Neutrophil (primary cell): ENCODE measurements at regions not wholly inside any gene's neighbourhood (a gene's known extent, or its start where the extent isn't known, plus 50 kb on each side); places are given as distances from the start of the nearest gene placed in this dataset.

Experiments used
- H3K27ac ChIP-seq: fragments of 200-600 bp; sonication (generic); 2 replicates; pipeline ENCODE4 v1.5.1; 2016; ENCODE audit warnings: mild to moderate bottlenecking, moderate library complexity
- H3K27me3 ChIP-seq: fragments of 200-600 bp; sonication (generic); 2 replicates; pipeline ENCODE4 v1.6.0; 2016; ENCODE audit warnings: mild to moderate bottlenecking
- H3K36me3 ChIP-seq: fragments of 200-600 bp; sonication (generic); 2 replicates; pipeline ENCODE4 v1.5.1; 2017
- H3K4me1 ChIP-seq, 2 experiments: fragments of 200-600 bp in 1 of 2; sonication (generic) in 1 of 2; 1 replicate in 1 of 2; 2 replicates in 1 of 2; pipeline versions ENCODE4 v1.5.1 to v1.6.1; 2013 to 2016; ENCODE audit warnings: low read depth in 1 of 2, low read length in 1 of 2, mild to moderate bottlenecking in 1 of 2, moderate library complexity in 1 of 2; ENCODE audit not compliant: control insufficient read depth in 1 of 2, insufficient read depth in 1 of 2
- H3K4me3 ChIP-seq, 2 experiments: fragments of 200-600 bp in 1 of 2; sonication (generic) in 1 of 2; 1 replicate in 1 of 2; 2 replicates in 1 of 2; pipeline ENCODE4 v1.5.1; 2013 to 2016; ENCODE audit warnings: low read depth in 1 of 2, low read length in 1 of 2, mild to moderate bottlenecking in 1 of 2, moderate library complexity in 1 of 2
- H3K9me3 ChIP-seq: fragments of 200-600 bp; sonication (generic); 2 replicates; pipeline ENCODE4 v1.5.1; 2016
- TF ChIP-seq, protein P1 (sequence below): fragments of 200-600 bp; sonication (generic); IDR thresholded peaks from 2 replicates; pipeline ENCODE4 v1.5.1; 2016; ENCODE audit warnings: antibody characterized with exemption

- peaks cover 56% of the 10 kb centered on the region for H3K27me3 ChIP-seq
- TF ChIP-seq, protein P1, sequence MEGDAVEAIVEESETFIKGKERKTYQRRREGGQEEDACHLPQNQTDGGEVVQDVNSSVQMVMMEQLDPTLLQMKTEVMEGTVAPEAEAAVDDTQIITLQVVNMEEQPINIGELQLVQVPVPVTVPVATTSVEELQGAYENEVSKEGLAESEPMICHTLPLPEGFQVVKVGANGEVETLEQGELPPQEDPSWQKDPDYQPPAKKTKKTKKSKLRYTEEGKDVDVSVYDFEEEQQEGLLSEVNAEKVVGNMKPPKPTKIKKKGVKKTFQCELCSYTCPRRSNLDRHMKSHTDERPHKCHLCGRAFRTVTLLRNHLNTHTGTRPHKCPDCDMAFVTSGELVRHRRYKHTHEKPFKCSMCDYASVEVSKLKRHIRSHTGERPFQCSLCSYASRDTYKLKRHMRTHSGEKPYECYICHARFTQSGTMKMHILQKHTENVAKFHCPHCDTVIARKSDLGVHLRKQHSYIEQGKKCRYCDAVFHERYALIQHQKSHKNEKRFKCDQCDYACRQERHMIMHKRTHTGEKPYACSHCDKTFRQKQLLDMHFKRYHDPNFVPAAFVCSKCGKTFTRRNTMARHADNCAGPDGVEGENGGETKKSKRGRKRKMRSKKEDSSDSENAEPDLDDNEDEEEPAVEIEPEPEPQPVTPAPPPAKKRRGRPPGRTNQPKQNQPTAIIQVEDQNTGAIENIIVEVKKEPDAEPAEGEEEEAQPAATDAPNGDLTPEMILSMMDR = no peak
- H3K4me3 ChIP-seq = no peak overlapping the region
- no peaks in the 10 kb centered on the region for H3K9me3 ChIP-seq
- H3K4me1 ChIP-seq = no peaks in the 10 kb centered on the region
- no peak overlapping the region for H3K27ac ChIP-seq
- no peaks in the 10 kb centered on the region for H3K36me3 ChIP-seq
Measured at GRCh38 chr9:36745977-36746376, 173.3 kb downstream of the MELK start.

GRCh38 chr9:36746415-36746814 is 173.7 kb downstream of the MELK start:
- Histone ChIP-seq H3K4me3 (no peak overlapping the region), H3K27ac (no peak overlapping the region), H3K9me3 (no peaks in the 10 kb centered on the region), H3K27me3 (peaks cover 51% of the 10 kb centered on the region), H3K4me1 (no peaks in the 10 kb centered on the region), H3K36me3 (no peaks in the 10 kb centered on the region)
- TF ChIP-seq, protein P1 = no peak

DNA sequence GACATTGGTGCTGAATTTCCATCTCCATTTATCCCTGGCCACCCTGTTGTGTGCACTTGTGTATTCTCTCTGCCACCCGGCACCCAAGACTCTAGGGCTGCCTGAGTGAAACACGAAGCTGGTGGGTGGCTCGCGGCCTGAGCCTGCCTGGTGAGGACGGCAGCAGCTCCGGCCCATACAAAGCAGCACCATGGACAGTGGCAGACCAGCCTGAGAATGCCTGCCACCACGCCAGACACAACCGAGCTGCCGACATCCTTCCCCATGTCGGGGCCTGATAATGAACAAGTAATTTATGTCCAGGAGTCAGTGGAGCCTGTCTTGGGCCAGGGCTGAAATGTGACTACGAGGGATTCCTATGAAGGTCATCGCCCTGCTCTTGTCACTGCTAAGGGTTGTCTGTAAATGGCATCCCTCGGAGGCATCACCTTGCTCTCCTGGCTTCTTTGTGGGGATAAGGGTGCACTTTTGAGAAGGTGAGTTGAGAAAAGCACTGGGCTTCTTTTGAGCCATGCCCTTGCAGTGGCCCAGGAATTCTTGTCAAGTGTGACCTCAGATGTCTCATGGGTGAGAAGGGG is 175.7 kb downstream of the MELK start:
- TF ChIP-seq, protein P1 = no peak
- Histone ChIP-seq H3K9me3 (no peaks in the 10 kb centered on the region), H3K4me3 (no peak overlapping the region), H3K4me1 (no peaks in the 10 kb centered on the region), H3K27me3 (peaks cover 46% of the 10 kb centered on the region), H3K27ac (no peak overlapping the region), H3K36me3 (no peaks in the 10 kb centered on the region)

DNA sequence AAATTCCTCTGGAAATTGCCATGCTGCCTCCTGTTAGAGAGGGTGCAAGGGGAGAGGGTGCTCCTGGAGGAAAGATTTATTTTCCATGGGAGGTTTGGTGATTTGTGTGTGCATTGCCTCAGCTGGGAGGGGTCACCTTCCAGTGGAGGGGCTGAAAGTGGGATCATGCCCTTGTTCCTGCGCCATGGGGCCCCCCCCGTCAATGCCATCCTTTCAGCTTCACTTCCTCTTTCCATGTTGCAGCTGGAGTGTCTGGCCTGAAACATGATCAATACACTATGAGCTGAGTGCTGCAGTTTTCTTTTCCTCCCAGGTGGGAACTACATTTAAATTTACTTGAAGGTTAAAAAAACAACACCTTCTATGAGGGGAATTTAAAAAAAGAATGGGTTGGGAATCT is 176.8 kb downstream of the MELK start:
- peaks cover 54% of the 10 kb centered on the region for H3K27me3 ChIP-seq
- no peaks in the 10 kb centered on the region for H3K9me3 ChIP-seq
- H3K4me1 ChIP-seq = no peaks in the 10 kb centered on the region
- H3K4me3 ChIP-seq = no peak overlapping the region
- no peaks in the 10 kb centered on the region for H3K36me3 ChIP-seq
- H3K27ac ChIP-seq = no peak overlapping the region
- TF ChIP-seq, protein P1 = no peak

DNA sequence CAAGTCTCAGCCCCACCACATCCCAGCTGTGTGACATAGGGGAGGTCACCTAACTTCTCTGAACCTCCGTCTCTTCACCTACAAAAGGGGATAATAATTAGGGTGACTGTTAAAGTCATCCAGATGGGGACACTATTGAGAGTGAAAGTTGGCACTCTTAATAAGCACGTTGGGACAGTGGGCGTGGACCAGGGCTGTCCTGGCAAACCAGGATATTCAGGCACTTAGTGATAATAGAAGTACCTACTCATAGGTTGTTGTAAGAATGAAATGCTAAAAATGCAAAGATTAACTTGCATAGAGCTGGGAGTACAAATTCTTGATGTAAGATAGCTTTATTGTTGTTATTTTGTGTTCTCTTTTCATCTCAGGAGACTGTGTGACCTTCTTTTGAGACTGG is 177.9 kb downstream of the MELK start:
- TF ChIP-seq, protein P1 = no peak
- Histone ChIP-seq H3K4me3 (no peak overlapping the region), H3K4me1 (no peaks in the 10 kb centered on the region), H3K27me3 (peaks cover 66% of the 10 kb centered on the region), H3K27ac (no peak overlapping the region), H3K36me3 (no peaks in the 10 kb centered on the region), H3K9me3 (no peaks in the 10 kb centered on the region)

DNA sequence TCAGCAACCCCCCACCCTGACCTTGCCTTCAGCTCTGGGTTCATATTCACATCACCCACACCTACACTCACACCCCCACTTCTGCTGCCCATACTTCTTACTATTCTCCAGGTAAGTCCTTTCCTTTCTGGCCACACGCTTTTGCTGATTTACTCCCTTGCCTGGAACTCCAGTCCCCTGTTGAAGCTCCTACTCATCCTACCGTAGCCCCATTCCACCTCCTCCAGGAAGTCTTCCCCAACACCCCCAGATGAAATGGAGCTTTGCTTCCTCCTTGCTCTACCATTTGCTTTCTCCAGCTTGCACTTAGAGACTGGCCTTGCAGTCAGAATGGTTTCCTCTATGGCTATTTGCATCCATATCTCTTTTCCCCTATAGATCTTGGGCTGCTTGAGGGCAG is 182.3 kb downstream of the MELK start:
- TF ChIP-seq, protein P1 = no peak
- H3K4me1 ChIP-seq = no peaks in the 10 kb centered on the region
- no peaks in the 10 kb centered on the region for H3K9me3 ChIP-seq
- peaks cover 68% of the 10 kb centered on the region for H3K27me3 ChIP-seq
- H3K4me3 ChIP-seq = no peak overlapping the region
- H3K36me3 ChIP-seq = no peaks in the 10 kb centered on the region
- no peak overlapping the region for H3K27ac ChIP-seq
